ENCODE measurements at regions not wholly inside any gene's neighbourhood (a gene's known extent, or its start where the extent isn't known, plus 50 kb on each side); places are given as distances from the start of the nearest gene placed in this dataset.
A peak's percentile ranks its signal among the peaks of the same experiment; 100 is the strongest.
"Not testable (repeated sequence)": the region's sequence is repeated elsewhere in the genome, so short reads cannot be mapped to it uniquely, and the experiment has no call there.

DNA sequence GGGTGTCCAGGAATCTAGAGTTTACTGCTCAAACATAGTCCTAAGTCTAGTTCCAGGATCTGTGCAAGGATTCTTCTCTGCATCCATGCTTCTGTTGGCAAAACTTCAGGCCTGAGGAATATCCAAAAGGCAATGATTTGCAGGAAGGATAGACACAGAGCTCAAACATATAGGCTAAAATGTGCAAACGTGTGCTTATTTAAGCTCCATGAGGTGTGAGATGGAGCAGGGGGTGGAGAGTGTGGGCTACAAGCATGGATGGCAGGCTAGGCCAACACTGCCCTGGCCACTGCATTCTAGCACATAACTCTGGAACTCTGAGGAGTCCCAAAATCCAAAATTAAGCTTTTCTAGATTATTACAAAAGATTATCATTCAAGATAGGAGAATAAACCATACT, 301.1 kb downstream of the PAX3 start:
- no peak for DNase-seq (ENCODE audit: low spot score)

DNA sequence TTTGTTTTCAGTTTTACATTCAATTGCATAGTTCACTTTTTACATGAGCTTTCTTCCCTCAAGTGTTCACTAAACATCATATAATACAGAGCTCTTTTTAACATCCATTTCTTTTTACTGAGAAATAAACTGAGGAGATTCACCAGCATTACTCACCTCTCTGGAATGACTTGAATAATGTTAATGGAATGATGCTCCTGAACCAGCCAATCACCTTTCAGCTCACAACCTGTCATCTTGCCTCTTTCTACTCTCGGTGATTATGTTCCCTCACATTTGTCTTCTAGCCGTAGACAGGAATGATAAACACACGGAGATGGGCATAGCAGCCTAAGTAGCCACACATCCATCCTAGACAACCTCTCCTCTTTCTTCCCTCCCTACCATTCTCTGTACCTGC, 301.7 kb downstream of the PAX3 start:
- DNase-seq (ENCODE audit: low spot score): no peak

DNA sequence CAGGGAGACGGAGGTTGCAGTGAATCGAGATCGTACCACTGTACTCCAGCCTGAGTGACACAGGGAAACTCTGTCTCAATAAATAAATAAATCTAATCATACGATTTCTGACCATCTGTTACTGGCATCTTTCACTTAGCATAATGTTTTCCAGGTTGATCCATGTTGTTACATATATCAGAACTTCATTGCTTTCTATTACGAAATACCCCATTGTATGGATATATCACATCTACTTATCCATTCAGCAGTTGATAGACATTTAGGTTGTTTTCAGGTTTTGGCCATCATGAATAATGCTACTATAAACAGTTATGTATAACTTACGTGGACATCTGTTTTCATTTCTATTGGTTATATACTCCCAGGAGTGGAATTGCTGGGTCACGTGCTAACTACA, 303.9 kb downstream of the PAX3 start:
- DNase-seq (ENCODE audit: low spot score): no peak

DNA sequence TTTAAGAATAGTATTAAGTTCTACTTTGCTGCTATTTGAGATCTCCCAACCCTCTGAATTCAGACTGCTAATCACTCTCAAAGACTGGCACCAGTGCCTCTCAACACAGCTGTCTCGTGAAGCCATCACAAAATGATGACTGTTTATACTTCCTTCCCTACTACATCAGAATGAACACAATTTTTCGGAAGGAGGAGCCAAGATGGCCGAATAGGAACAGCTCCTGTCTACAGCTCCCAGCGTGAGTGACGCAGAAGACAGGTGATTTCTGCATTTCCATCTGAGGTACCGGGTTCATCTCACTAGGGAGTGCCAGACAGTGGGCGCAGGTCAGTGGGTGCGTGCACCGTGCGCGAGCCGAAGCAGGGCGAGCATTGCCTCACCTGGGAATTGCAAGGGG, 314.4 kb downstream of the PAX3 start:
- DNase-seq (ENCODE audit: low spot score): not testable (repeated sequence)

DNA sequence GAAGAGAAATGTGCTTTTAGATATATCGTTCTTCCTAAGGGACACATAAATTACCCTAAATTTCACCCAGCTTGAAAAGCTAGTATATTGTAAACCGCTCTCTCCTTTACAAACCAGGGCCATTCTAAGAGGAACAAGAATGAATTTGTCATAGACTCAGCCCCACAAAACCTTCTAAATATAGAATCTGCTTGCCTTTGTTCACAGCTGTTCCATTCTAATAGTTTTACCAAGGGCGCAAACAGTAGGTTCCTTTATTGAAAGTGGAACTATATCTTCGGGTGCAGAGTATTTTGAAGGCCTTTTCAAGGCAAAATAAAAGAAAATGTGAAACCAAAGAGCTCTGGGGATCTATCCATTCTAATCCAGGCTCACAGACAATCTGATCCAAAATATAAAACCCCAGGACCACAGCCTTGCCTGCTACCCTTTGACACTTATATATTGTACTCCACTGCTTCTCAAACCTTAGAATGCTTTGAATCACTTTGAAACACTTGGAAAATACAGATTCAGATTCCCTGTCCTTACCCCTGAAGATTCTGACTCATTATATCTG, 316.8 kb downstream of the PAX3 start:
- DNase-seq (ENCODE audit: low spot score): no peak

DNA sequence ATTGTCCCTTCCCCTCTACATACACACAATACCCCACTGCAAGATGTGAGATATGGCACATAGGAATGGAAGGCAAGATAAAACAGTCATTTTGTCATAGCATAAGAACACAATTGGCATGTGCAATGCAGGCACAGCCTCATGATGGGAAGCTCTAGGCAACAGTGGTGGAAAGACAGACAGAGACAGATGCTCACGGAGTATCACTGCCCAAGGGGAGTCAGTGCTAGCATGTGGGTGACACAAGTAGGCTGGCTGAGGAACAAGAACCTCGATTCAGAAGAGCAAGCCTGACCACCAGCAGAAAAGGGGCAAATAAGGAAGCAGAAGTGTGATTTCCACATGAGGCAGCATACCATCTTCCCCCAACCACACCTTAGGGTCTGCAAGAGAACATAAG, 323.6 kb downstream of the PAX3 start:
- no peak for DNase-seq (ENCODE audit: low spot score)

DNA sequence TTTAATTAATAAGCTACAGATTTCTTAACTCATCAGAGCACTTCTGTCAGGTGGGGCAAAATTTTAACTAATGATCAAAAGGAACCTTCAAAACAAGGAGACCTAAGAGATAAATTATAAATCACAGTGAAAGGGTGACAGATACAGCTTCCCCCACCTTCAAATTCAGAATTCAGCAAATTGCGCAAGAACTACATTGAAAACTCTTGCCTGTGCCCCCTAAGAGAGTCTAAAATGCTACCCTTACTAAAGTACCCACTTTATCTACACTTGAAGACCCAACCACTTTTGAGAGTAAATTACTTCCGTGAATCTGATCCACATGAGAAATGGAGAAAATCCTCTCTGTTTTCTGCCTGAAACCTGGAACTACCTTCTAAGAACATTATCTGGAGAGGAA, 324.9 kb downstream of the PAX3 start:
- DNase-seq (ENCODE audit: low spot score): no peak

DNA sequence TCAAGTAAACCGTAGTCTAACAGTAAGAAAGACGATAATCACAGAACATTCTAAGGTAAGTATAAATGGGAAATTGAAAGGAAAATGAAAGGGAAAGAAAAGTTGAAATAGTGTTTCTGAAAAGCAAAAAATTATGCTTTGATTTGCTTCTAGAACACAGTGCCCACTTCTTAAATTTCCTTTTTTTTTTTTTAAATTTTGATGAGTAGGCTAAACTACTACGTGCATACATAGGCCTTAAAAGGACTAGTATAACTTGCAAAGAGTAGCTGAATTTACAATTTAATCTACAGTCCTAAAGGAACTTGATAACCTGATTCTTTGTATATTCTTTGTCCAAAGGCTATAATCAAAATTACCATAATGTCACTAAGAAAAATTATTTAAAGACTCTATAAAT, 325.3 kb downstream of the PAX3 start:
- DNase-seq (ENCODE audit: low spot score): no peak

DNA sequence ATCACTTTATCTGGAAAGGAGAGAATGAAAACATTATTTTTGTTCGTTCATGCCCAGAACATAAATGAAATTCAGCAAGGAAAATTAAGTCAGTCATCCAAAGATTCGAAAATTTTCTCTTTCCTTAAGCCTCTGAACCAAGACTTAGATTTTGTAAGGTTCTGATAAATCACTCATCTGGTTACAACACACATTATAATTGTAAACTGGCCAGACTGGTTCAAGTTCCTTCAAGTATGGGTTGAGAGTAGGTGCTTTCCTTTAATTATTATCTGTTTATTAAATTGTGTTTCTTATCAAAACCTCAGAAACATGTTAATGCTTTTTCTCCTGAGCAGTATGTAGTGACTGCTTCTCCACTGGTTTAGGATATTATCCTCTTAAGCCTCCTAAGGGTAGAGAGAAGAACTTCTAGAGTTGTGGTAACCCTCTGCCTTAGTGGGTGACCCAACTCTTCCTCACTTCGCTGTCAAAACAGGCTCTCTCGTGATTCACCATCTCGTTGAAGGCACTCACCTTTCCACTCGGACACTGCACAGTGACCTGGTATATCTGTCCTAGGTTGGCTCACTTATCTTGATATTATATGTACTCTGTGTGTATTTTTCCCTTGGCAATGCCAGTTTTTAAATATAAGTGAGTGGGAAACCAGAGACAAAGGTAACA, 325.9 kb downstream of the PAX3 start:
- no peak for DNase-seq (ENCODE audit: low spot score)

DNA sequence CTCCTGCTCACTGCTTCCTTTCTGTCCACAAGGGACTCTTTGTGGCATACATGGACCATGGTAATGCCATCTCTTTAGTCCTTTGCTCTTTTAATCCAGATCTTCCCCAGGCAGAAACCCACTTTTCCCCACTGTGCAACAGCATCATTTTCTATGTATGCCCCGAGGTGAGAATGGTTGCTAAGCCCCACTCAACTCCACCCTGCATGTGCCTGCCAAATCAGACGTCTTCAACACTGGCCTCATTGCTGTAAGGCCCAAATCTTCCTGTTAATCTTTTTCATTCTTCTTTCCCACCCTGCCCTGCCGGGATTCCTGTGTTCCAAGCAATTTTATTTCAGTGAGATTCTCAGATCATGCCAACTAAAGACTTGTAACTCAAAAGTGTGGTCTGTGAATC, 328.4 kb downstream of the PAX3 start:
- no peak for DNase-seq (ENCODE audit: low spot score)

DNA sequence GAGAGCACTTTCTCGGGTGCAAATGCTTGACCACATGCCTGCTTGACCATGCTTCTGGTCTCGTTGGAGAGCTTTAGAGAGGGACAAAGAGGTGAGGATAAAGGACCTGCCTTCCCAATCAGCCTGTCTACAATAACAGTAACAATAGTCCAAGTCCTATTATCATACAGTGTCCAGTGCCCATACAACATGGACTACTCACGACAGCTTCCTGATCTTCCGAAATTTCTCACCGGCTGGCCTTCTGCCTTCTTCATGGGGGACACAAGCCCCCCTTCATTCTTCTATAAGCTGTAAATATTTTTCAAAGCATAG, 329.0 kb downstream of the PAX3 start:
- DNase-seq (ENCODE audit: low spot score): no peak

DNA sequence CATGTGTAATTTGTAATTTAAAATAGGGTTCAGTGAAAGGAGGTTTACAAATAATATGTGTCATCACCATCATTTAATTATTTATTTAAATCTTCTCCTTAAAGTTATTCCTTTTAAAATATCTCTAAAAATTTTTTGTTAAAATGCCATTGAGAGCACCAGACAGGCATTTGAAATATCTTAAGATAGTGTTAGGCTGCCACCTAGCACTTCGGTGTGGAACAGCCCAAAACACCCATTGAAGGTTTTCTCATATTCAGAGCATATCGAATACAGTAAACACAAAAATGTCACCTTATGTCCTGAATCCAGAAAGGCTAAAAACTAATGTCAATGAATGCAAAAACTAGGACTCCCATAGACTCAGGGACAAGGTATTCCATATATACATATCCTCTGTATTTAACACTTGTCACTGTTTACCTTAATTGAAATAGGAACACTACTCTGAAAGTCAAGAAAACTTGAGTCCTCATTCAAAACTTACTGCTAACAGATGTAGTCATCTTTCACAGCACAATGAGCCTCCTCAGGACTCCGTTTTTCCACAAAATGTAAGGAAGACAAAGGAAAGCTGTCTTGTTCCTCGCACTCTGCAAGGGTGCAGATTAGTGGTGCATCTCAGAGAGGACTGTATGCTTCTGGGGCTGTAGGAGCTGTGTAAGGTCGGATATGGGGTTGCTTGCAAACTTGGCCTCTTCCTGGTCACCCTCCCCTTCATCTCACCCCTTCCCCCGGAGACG, 329.5 kb downstream of the PAX3 start:
- peak; percentile 2 for DNase-seq (ENCODE audit: low spot score)

DNA sequence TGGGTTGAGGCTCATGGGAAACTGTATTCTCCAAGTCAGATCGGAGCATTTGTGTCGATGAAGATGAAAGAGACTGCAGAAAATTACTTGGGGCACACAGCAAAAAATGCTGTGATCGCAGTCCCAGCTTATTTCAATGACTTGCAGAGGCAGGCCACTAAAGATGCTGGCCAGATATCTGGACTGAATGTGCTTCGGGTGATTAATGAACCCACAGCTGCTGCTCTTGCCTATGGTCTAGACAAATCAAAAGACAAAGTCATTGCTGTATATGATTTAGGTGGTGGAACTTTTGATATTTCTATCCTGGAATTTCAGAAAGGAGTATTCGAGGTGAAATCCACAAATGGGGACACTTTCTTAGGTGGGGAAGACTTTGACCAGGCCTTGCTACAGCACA, 336.6 kb downstream of the PAX3 start:
- DNase-seq (ENCODE audit: low spot score): no peak

DNA sequence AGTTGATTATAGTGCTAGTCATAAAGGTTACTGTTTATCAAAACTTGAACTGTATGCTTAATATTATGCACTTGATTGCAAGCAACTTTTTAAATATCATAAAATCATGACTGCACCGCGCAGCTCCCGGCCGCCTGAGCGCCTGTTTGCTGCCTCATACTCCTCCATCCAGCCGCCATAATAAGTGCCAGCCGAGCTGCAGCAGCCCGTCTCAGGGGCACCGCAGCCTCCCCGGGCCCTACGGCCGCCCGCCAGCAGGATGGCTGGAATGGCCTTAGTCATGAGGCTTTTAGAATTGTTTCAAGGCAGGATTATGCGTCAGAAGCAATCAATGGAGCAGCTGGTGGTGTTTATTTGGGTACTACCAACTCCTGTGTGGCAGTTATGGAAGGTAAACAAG, 337.2 kb downstream of the PAX3 start:
- no peak for DNase-seq (ENCODE audit: low spot score)

DNA sequence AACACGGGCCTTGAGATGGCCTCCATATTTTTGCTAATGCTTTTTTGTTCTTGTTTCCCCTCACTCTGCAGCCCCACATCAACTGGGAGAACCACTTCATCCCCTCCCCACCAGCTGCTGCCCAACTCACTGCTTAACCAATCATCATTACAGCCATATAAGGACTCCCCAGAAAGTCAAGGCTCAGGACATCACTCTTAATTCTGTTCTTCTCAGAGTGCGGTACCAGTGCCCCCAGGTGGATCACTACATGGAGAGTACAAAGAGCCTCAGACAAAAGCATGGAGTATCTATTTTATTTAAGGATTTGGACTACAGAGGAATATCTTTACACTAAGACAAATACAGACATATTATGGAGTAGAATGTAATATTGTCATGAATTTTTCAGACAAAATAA, 340.6 kb downstream of the PAX3 start:
- no peak for DNase-seq (ENCODE audit: low spot score)

DNA sequence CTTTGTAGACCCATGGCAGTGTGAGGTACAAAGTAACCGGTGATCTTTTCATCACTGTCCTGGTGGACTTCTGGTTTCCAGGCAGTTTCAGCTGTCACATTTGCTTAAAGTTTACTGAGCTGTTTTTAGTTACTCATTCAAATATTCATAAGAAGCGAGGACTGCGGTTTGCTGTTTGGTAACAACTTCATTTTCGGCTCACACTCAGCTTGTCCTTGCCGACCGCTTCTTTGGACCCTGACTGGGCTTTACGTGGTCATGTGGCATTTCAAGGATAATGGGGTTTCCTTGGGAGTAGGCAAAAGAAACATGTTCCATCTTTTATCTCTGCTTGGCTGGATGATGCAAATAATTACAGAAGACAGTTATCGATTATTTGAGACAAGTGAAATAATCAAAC, 350.7 kb downstream of the PAX3 start:
- DNase-seq (ENCODE audit: low spot score): no peak

DNA sequence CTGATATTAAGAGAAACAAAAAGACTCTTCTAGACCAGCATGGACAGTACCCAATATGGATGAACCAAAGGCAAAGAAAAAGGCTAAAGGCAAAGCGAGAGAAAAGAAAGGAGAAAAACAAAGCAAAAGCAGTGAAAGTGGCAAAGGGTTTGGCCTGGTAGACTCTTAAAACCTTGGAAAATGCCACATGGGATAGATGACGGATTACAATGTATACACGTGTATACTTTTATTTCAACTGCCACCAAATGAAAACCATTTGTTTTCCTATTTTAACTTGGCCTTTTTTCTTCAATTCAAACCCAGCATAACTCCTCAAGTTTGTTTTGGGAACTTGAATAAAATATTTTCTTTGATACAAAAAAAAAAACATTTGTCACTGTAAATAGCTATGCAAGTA, 354.3 kb downstream of the PAX3 start:
- not testable (repeated sequence) for DNase-seq (ENCODE audit: low spot score)

DNA sequence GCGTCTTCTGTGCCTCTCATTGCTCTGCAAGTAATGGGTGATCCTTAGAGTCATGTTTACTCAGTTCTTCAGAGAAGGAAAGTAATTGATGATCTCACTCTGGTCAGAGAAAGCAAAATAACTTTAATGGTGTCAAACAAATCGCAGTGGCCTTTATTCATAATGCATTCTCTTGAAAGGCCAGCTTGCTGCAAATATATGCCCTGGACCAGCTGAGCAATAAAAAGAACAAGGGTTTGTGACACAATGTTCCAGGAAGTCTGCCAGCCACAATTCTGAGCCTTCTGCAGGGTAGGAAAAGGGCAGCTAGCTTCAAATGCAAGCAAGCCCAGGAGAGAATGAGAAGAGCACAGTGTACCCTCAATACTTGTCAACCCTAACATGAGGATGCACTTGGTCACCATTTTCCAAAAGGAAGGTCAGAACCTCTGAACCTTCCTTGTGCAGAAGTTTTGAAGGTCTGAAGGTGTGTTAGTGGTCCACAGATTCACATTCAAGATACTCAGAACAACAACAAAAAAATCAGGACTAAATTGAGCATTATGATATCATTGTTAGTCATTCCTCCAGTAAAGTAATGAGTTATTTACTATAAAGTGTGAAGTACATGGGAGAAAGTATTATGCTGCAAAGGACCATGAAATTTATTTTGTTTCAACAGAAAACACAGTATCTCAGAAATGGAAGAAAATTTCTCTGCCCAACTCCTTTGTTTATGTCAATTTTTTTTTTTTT, 355.6 kb downstream of the PAX3 start:
- DNase-seq (ENCODE audit: low spot score): no peak

DNA sequence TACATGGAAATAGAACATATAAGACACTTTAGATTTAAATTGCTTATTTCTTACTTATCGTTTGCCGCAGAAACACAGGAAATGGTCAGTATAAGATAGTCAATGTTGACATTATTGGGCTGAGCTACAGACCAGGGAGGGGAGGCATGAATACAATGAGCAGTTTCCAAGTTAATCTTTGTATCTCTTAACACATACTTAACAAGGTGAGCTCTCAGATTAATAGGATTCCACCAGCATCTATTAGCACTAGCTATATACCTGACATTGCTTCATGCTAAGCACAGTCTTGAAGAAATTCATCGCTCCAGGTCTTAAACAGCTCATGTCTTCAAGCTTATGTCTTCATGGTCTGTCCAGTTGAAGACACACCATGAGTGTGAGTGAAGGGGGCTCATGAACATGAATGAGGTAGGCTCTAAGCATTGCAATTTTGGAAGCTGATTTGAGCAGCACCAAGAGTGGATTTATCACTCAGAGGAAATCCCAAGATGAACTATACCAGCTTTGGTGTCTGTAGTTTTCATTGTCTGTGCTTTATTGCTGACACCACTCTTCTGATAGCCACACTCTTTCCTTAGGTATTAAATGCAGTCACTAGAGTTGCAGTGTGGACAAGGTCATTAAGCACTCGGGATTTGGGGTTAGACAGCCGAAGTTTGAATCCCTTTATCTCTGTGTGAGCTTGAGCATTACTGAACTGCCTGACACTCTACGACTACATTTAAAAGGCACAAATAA, 359.3 kb upstream of the EPHA4 start:
- DNase-seq (ENCODE audit: low spot score): no peak

DNA sequence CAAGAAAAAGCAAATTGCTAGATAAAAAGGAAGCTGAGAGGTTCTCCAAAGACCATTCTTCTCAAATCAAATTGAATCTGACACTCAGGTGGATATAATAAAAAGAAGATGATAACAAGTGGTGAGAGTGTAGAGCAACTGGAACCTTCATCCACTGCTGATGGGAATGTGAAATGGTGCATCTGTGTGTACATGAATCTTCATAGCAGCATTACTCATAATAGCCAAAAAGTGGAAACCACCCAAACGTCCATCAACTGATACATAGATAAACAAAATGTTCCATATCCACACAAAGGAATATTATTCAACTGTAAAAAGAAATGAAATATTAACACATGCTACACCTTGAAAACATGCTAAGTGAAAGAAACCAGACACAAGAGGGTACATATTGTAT, 357.2 kb upstream of the EPHA4 start:
- no peak for DNase-seq (ENCODE audit: low spot score)

DNA sequence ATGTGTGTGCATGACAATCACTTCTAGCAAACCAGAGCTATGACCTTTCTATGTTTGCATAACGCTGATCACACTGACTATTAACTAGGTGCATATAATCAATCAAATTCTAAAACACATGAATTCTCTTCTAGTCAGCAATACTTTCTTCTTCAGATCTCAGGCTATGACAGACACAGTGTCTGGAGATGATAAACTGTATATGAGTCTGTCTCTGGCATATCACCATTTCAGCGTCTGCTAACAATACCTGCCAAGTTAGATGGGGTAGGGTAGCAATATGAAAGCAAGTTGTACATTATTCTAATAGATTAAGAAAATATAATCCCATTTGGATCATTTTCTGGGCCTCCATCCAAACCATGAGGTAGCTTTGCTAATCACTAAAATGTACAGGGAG, 354.2 kb upstream of the EPHA4 start:
- DNase-seq (ENCODE audit: low spot score): no peak

DNA sequence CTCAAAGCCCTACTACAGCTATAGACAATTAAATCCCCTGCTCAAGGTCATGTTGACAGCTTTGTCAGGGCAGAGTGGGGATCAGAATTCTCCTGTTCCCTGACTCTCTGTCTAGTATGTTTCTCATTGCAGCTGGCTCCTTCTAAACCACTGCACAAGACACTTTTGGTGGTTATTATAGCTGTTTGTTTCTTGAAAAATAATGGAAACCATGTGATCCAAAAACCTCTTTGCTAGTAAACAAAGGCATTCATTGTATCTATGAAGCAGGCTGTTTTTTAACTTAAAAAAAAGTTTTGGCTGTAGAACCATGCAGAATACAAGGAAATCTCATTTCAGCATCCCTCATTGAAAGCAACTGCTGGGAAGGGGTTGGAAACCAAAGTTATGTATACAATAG, 352.5 kb upstream of the EPHA4 start:
- no peak for DNase-seq (ENCODE audit: low spot score)

DNA sequence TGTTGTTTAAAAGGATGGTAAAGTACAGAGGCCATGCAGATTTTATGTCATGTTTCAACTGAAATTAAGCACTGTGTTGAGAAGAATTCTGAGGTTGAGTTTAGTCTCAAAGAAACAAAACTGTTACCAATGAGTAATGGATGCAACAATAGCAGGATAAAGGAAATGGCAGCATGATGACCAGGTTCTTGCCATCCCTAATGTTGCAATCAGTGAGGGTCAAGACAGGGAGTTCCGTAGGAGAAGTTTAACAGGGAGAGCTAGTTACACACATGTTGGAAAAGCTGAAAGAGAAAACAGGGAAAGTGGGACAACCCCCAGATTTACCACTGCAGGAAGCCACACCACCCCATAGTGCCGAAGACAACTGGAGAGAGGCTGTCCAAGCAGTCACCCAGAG, 343.8 kb upstream of the EPHA4 start:
- no peak for DNase-seq (ENCODE audit: low spot score)
